Upper lobe of right lung (tissue), 1 donor: ENCODE measurements at regions not wholly inside any gene's neighbourhood (a gene's known extent, or its start where the extent isn't known, plus 50 kb on each side); places are given as distances from the start of the nearest gene placed in this dataset.
A peak's percentile ranks its signal among the peaks of the same experiment; 100 is the strongest.

Source experiments
- ATAC-seq: fragments of 200-7000 bp; cut with Tn5 transposase; one replicate; pipeline ENCODE4 v1.9.1; 2020; ENCODE audit warnings: mild to moderate bottlenecking, moderate library complexity
- DNase-seq: peaks from one replicate; pipeline ENCODE4 v3.0.0-alpha.2; 2020
- H3K27ac ChIP-seq: fragments of 200-600 bp; one replicate; pipeline ENCODE4 v1.8.0; 2022
- H3K27me3 ChIP-seq: fragments of 200-600 bp; one replicate; pipeline ENCODE4 v1.8.0; 2022; ENCODE audit warnings: mild to moderate bottlenecking
- H3K36me3 ChIP-seq: fragments of 200-600 bp; one replicate; pipeline ENCODE4 v1.8.0; 2022
- H3K4me1 ChIP-seq: fragments of 200-600 bp; one replicate; pipeline ENCODE4 v1.8.0; 2022
- H3K4me3 ChIP-seq: fragments of 200-600 bp; one replicate; pipeline ENCODE4 v1.8.0; 2022; ENCODE audit warnings: mild to moderate bottlenecking
- H3K9me3 ChIP-seq: fragments of 200-600 bp; one replicate; pipeline ENCODE4 v1.8.0; 2022
- CTCF ChIP-seq: fragments of 200-600 bp; IDR thresholded peaks from one replicate; pipeline ENCODE4 v1.8.0; 2022; ENCODE audit warnings: antibody characterized with exemption
- intact Hi-C: fragments of 100-400 bp; cut with DNase I; formaldehyde crosslinking; loops from one replicate; pipeline ENCODE4 v1.11.0; 2022
- donor health status: DM: no; HTN: yes; CAD: no; lungs with severe emphysema.

GRCh38 chr13:106155411-106155810, 380.1 kb downstream of the EFNB2 start:
- H3K36me3 ChIP-seq, result no peaks in the 10 kb centered on the region
- ATAC-seq, result no peak
- intact Hi-C loops, result no loop called here

GRCh38 chr13:106153876-106154275, 381.6 kb downstream of the EFNB2 start:
- H3K4me3 ChIP-seq, result no peak overlapping the region
- no peak for TF ChIP-seq CTCF
- ATAC-seq (no peak), DNase-seq (no peak)
- intact Hi-C loops, result no loop called here
- no peaks in the 10 kb centered on the region for H3K27me3 ChIP-seq
- H3K4me1 ChIP-seq, result peaks cover 5% of the 10 kb centered on the region
- no peak overlapping the region for H3K27ac ChIP-seq
- no peaks in the 10 kb centered on the region for H3K36me3 ChIP-seq
- H3K9me3 ChIP-seq, result no peaks in the 10 kb centered on the region

More at GRCh38 chr13:106155411-106155810, 380.1 kb downstream of the EFNB2 start:
- Histone ChIP-seq H3K4me1 (peaks cover 6% of the 10 kb centered on the region), H3K27me3 (no peaks in the 10 kb centered on the region), H3K4me3 (no peak overlapping the region), H3K27ac (no peak overlapping the region), H3K9me3 (no peaks in the 10 kb centered on the region)
- TF ChIP-seq CTCF, result no peak
- DNase-seq, result no peak

- no peaks in the 10 kb centered on the region for H3K27me3 ChIP-seq
- intact Hi-C loops, result no loop called here
- H3K4me1 ChIP-seq, result peaks cover 5% of the 10 kb centered on the region
- ATAC-seq (no peak), DNase-seq (no peak)
- TF ChIP-seq CTCF, result no peak
- H3K4me3 ChIP-seq, result no peak overlapping the region
- H3K36me3 ChIP-seq, result no peaks in the 10 kb centered on the region
- H3K27ac ChIP-seq, result no peak overlapping the region
- no peaks in the 10 kb centered on the region for H3K9me3 ChIP-seq
Observed at GRCh38 chr13:106153041-106153440, 382.4 kb downstream of the EFNB2 start.

GRCh38 chr13:106152047-106152446, 383.4 kb downstream of the EFNB2 start:
- ATAC-seq (peak; percentile 50), DNase-seq (no peak)
- Histone ChIP-seq H3K9me3 (no peaks in the 10 kb centered on the region), H3K4me1 (peaks cover 5% of the 10 kb centered on the region), H3K27ac (no peak overlapping the region), H3K27me3 (no peaks in the 10 kb centered on the region), H3K4me3 (no peak overlapping the region), H3K36me3 (no peaks in the 10 kb centered on the region)
- no peak for TF ChIP-seq CTCF
- intact Hi-C loops, result no loop called here

- no peaks in the 10 kb centered on the region for H3K36me3 ChIP-seq
- ATAC-seq (peak; percentile 45), DNase-seq (no peak)
- H3K27me3 ChIP-seq, result no peaks in the 10 kb centered on the region
- no peak for TF ChIP-seq CTCF
- intact Hi-C loops, result no loop called here
- H3K9me3 ChIP-seq, result no peaks in the 10 kb centered on the region
- no peak overlapping the region for H3K4me3 ChIP-seq
- peaks cover under 1% of the 10 kb centered on the region for H3K4me1 ChIP-seq
- H3K27ac ChIP-seq, result no peak overlapping the region
Observed at GRCh38 chr13:106151056-106151699, 384.3 kb downstream of the EFNB2 start.
